GM18951 (cell line): ENCODE measurements at regions not wholly inside any gene's neighbourhood (a gene's known extent, or its start where the extent isn't known, plus 50 kb on each side); places are given as distances from the start of the nearest gene placed in this dataset.

Experiments
- POLR2A ChIP-seq: IDR thresholded peaks from 4 replicates; pipeline ENCODE4 v1.6.1; 2011; ENCODE audit warnings: mild to moderate bottlenecking; ENCODE audit not compliant: insufficient read length, insufficient read depth; ENCODE audit errors: extremely low read depth
- in situ Hi-C: fragments of 300-500 bp; cut with MboI; formaldehyde crosslinking; loops from one replicate; pipeline ENCODE4 v1.12.0; 2022; ENCODE audit warnings: low sequenced_read_pairs, mixed read lengths, inconsistent platforms; ENCODE audit not compliant: unreplicated experiment

- in situ Hi-C loops = no loop called here
- no peak for TF ChIP-seq POLR2A
These were observed 355.8 kb upstream of the SATB1 start for GRCh38 chr3:18780959-18781358.

GRCh38 chr3:18779704-18780103 is 354.6 kb upstream of the SATB1 start:
- TF ChIP-seq POLR2A = no peak
- in situ Hi-C loops = no loop called here

DNA sequence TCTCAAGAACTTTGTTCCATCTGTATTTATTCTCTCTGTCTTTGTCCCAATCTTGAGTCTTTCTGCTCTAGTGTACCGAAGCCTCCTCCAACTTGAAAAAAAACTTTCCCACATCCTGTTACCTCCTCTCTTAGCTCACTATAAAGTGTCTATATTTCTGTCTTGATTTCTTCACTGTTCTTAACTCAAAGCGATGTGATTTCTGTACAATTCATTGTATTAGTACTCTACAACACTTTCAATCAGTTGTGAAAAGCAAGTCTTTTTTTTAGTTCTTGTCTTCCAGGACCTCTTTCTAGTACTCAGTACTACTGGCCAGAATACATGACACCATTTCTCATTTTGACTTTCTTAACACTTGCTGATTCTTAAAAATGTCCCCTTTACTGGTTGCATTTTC is 353.5 kb upstream of the SATB1 start:
- TF ChIP-seq POLR2A = no peak
- in situ Hi-C loops = no loop called here

DNA sequence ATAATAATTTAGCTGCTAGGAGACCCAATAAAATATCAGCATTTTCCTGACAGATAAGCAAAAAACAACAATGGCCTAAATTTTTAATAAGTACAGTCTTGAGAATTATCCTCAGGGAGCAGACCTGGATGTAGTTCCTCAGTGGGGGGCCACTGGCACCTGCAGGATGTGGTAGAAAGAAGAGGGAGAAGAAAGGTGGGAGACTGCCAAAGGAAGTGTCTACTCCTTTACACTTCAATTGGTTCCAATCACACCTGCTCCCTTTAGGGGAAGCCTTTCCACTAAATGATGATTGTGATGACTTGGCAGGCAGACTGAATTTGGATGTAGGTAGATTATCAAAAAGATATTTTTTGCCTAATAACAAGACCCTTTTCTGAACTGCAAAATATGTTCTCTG is 353.0 kb upstream of the SATB1 start:
- no peak for TF ChIP-seq POLR2A
- in situ Hi-C loops = no loop called here

- in situ Hi-C loops = no loop called here
- TF ChIP-seq POLR2A = no peak
These were observed 350.4 kb upstream of the SATB1 start for GRCh38 chr3:18775501-18775900.

DNA sequence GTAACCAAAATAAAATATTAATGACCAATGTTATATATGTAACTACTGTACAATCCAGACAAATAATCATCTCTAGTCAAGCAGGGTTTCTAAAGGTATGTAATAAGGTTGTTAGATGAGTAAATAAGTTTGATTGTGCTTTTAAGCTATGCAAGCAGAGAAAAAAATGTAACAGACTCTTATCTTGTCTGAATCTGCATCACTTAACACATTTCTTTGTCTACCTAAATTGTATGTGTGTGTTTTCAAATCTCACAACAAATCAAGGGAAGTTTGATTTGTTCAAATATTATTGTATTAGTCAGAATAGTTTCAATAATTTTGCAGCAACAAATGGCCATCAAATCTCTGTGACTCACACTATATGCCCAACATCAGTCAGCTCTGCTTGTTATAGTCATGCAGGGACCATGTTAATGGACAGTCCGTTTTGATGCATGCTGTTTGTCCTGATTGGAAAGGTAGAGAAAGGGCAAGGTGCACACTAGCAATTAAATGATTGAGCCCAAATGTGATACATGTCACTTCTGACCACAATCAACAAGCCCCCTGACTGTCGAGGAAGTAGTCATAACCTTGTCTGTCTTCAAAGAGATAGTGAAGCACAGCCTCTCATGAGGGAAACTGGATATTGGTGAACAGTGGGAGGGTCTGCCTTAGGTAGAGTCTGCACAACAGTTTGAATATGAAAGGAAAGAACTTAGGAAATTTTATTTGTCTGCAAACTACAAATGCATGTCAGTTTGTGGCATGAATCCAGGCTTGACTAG is 349.4 kb upstream of the SATB1 start:
- in situ Hi-C loops = no loop called here
- no peak for TF ChIP-seq POLR2A

DNA sequence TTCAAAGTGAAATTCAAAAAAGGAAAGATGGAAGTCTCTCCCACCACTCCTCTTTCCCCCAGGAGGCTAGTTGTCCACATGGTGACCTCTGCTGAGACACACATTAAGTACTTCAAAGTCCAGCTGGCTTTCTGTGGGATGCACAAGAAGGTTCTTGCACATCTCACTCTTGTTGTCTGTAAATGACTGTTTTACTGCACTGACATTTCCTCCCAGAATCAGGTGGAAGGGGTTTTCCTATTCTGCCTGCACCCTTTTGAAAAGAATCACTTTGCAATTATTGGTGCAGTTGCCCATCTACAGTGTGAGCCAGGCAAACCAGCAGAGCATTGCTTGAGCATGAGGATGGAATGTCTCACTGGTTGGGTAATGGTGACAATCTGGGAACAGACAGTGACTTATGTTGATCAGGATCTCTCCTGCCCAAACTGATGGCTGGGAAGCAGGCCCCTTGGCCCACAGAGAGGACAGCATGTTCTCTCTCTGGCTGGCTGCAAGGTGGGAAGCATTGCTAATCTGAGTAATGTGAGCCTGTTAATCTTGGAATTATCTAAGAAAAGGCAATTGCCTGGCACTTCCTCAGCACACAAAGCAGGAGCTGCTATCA is 347.7 kb upstream of the SATB1 start:
- in situ Hi-C loops = no loop called here
- TF ChIP-seq POLR2A = no peak

DNA sequence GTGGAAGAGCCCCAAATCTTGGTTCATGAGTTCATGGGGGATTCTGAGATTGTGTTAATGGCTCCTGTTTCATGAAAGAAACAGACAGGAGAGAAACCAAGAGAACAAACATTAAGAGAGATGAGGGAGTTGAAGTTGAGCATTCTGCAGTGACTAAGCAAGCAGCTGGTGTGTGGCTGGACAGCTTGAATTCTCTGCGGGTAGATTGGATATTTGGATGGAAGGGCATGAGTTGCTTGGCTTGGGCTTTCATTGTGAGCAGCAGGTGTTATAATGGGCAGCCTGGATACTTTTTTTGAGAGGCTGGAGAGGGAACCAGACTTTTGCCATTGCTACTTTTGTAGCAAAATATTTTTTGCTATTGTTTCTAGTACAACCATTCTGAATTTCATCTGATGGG is 346.8 kb upstream of the SATB1 start:
- no peak for TF ChIP-seq POLR2A
- in situ Hi-C loops = no loop called here

GRCh38 chr3:18770800-18771199 is 345.7 kb upstream of the SATB1 start:
- in situ Hi-C loops = no loop called here
- no peak for TF ChIP-seq POLR2A

DNA sequence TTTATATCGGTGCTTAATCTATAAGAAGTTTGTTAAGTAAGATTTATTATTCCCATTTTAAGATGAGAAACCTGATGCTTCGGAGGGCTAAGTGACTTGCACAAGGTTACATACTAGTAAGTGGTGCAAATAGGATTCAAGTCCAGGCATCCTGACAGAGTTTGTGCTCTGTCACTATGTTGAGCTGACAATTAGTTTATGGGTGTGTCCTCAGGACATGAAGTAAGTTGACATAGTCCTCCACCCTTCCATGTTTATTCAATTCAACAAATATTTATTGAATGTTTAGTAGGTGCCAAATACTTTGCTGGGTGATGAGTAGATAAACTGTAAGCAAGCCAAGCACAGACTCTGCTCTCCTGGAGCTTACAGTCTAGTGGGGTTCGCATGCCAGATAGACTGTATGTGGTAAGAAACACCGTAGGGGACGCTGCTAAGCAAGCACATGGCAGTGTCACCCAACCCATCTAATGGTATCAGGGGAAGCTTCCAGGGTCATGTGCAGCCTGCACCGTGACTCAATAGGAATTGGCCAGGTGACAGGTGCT is 342.7 kb upstream of the SATB1 start:
- in situ Hi-C loops = no loop called here
- TF ChIP-seq POLR2A = no peak

GRCh38 chr3:18766974-18767373 is 341.8 kb upstream of the SATB1 start:
- no peak for TF ChIP-seq POLR2A
- in situ Hi-C loops = no loop called here

DNA sequence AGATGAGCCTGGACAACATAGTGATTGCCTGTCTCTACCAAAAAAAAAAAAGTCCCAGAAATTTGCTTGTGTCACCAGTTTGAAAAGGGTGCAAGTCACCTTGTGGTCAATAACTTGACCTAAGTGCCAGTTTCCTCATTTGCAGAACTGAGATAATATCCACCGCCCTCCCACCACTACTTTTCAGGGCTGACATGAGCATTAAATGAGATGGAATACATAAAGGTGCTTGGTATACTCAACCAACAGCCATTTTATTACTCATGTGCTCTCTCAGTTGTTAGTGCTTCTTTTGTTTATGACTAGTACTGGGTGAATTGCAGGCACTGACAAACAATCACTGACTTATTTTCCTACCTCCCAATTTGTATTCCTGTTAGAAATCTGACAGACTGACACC is 340.5 kb upstream of the SATB1 start:
- TF ChIP-seq POLR2A = no peak
- in situ Hi-C loops = no loop called here

- no peak for TF ChIP-seq POLR2A
- in situ Hi-C loops = no loop called here
These were observed 340.0 kb upstream of the SATB1 start for GRCh38 chr3:18765161-18765560.

- in situ Hi-C loops = no loop called here
- TF ChIP-seq POLR2A = no peak
These were observed 336.4 kb upstream of the SATB1 start for GRCh38 chr3:18761530-18761929.
